ENCODE measurements at regions not wholly inside any gene's neighbourhood (a gene's known extent, or its start where the extent isn't known, plus 50 kb on each side); places are given as distances from the start of the nearest gene placed in this dataset.

- TF ChIP-seq, protein P1, sequence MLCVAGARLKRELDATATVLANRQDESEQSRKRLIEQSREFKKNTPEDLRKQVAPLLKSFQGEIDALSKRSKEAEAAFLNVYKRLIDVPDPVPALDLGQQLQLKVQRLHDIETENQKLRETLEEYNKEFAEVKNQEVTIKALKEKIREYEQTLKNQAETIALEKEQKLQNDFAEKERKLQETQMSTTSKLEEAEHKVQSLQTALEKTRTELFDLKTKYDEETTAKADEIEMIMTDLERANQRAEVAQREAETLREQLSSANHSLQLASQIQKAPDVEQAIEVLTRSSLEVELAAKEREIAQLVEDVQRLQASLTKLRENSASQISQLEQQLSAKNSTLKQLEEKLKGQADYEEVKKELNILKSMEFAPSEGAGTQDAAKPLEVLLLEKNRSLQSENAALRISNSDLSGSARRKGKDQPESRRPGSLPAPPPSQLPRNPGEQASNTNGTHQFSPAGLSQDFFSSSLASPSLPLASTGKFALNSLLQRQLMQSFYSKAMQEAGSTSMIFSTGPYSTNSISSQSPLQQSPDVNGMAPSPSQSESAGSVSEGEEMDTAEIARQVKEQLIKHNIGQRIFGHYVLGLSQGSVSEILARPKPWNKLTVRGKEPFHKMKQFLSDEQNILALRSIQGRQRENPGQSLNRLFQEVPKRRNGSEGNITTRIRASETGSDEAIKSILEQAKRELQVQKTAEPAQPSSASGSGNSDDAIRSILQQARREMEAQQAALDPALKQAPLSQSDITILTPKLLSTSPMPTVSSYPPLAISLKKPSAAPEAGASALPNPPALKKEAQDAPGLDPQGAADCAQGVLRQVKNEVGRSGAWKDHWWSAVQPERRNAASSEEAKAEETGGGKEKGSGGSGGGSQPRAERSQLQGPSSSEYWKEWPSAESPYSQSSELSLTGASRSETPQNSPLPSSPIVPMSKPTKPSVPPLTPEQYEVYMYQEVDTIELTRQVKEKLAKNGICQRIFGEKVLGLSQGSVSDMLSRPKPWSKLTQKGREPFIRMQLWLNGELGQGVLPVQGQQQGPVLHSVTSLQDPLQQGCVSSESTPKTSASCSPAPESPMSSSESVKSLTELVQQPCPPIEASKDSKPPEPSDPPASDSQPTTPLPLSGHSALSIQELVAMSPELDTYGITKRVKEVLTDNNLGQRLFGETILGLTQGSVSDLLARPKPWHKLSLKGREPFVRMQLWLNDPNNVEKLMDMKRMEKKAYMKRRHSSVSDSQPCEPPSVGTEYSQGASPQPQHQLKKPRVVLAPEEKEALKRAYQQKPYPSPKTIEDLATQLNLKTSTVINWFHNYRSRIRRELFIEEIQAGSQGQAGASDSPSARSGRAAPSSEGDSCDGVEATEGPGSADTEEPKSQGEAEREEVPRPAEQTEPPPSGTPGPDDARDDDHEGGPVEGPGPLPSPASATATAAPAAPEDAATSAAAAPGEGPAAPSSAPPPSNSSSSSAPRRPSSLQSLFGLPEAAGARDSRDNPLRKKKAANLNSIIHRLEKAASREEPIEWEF (IDR thresholded peaks at IDR 0.05; ENCODE audit: insufficient replicate concordance, low read depth, low read length), result no peak
- no peak for TF ChIP-seq CBX5 (IDR thresholded peaks at IDR 0.05; ENCODE audit: low read depth)
Measured at GRCh38 chr6:19289457-19289856, 547.7 kb upstream of the ID4 start (continued).

DNA sequence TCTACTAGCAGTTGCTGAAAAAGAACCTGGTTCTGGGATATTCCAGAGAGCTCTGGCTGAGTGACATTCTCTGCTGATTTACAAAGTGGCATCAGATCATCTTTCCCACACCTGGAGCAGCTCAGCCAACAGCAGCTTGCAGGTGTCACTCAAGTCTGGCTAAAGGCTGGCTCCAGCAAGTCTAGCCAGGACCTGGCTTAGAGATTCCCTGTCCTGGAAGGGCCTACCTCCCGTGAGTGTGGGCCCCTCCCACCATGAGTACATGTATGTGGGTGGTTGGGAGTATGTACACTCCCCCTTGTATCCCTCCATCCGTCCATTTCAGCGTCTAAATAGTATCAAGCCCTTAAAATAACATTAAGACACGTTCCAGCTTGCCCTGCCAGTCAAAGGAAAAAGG is 539.3 kb upstream of the ID4 start:
- 3% methylated on average over 4 of the region's 4 CpGs for WGBS (ENCODE audit: insufficient coverage, insufficient replicate concordance, low lambda C conversion rate, missing lambda C conversion rate)
- no peaks in the 10 kb centered on the region for H3K79me2 ChIP-seq (ENCODE audit: control insufficient read depth, insufficient read depth, low read length)
- no peaks in the 10 kb centered on the region for H4K20me1 ChIP-seq (ENCODE audit: control insufficient read depth, insufficient read depth)
- ATAC-seq (no peak), DNase-seq (ENCODE audit: low read depth, low spot score) (no peak), FAIRE-seq (no peak)
- SMC1A ChIA-PET (ENCODE audit: uncharacterized antibody, unreplicated experiment), result no interaction called here
- no peak overlapping the region for H3K4me3 ChIP-seq
- no peak overlapping the region for H3K9ac ChIP-seq (ENCODE audit: control insufficient read depth, insufficient read depth, low read length)
- POLR2A ChIA-PET, result no interaction called here
- no peak overlapping the region for H3K4me2 ChIP-seq (ENCODE audit: control insufficient read depth, insufficient read depth)
- RAD21 ChIA-PET (ENCODE audit: unreplicated experiment), result no interaction called here
- H2AFZ ChIP-seq (ENCODE audit: control insufficient read depth, low read depth, low read length), result no peak overlapping the region
- CTCF ChIA-PET, result no interaction called here
- H3K4me1 ChIP-seq (ENCODE audit: control insufficient read depth, insufficient read depth, low read length), result no peaks in the 10 kb centered on the region
- in situ Hi-C loops (cut with MboI), result no loop called here
- intact Hi-C loops (cut with micrococcal nuclease; ENCODE audit: unreplicated experiment), result no loop called here
- no peaks in the 10 kb centered on the region for H3K27me3 ChIP-seq (replicated peaks in 1 of 2; ENCODE audit: control insufficient read depth in 2 of 2, insufficient read depth in 2 of 2, low read length in 1 of 2)
- H3K9me3 ChIP-seq (replicated peaks; ENCODE audit: control insufficient read depth, insufficient read depth, low read length), result no peaks in the 10 kb centered on the region
- no peak overlapping the region for H3K27ac ChIP-seq (ENCODE audit: control insufficient read depth, insufficient read depth)
- no peaks in the 10 kb centered on the region for H3K36me3 ChIP-seq (ENCODE audit: control insufficient read depth in 2 of 2, insufficient read depth in 2 of 2, low read length in 1 of 2)
- no TSS peak for BruUV-seq (replicated peaks)
- TF ChIP-seq BCL11A (IDR thresholded peaks at IDR 0.05; ENCODE audit: low read depth, low read length) (no peak), CEBPZ (IDR thresholded peaks at IDR 0.05; ENCODE audit: low read depth, low read length) (no peak), SUPT20H (IDR thresholded peaks at IDR 0.05; ENCODE audit: borderline replicate concordance, control insufficient read depth, low read depth, low read length) (no peak), EGR1 (IDR thresholded peaks at IDR 0.05; ENCODE audit: borderline replicate concordance in 1 of 2, low read depth in 2 of 2, low read length in 2 of 2) (no peak), KAT2A (conservative IDR thresholded peaks at IDR 0.05; ENCODE audit: control insufficient read depth, low read depth, low read length) (no peak), KDM1A (IDR thresholded peaks at IDR 0.05; ENCODE audit: borderline replicate concordance) (no peak), MXI1 (IDR thresholded peaks at IDR 0.05; ENCODE audit: low read depth, low read length) (no peak), USF1 (IDR thresholded peaks at IDR 0.05; ENCODE audit: borderline replicate concordance, extremely low read length, insufficient read depth, low read depth, low read length) (no peak), RELA (IDR thresholded peaks at IDR 0.05; ENCODE audit: borderline replicate concordance, partially characterized antibody) (no peak)
- TF ChIP-seq, protein P2, sequence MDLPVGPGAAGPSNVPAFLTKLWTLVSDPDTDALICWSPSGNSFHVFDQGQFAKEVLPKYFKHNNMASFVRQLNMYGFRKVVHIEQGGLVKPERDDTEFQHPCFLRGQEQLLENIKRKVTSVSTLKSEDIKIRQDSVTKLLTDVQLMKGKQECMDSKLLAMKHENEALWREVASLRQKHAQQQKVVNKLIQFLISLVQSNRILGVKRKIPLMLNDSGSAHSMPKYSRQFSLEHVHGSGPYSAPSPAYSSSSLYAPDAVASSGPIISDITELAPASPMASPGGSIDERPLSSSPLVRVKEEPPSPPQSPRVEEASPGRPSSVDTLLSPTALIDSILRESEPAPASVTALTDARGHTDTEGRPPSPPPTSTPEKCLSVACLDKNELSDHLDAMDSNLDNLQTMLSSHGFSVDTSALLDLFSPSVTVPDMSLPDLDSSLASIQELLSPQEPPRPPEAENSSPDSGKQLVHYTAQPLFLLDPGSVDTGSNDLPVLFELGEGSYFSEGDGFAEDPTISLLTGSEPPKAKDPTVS (IDR thresholded peaks at IDR 0.05; ENCODE audit: low read depth, low read length), result no peak

All from GM12878 (cell line).